Progenitor cell of endocrine pancreas (in vitro differentiated cells): ENCODE measurements at regions not wholly inside any gene's neighbourhood (a gene's known extent, or its start where the extent isn't known, plus 50 kb on each side); places are given as distances from the start of the nearest gene placed in this dataset.

Experiments used
- DNase-seq: peaks from one replicate; pipeline ENCODE4 v3.0.0; 2021; ENCODE audit warnings: low spot score; ENCODE audit not compliant: unreplicated experiment
- H3K27ac Mint-ChIP-seq: 2 replicates; pipeline ENCODE4 v1.8.0; 2021; ENCODE audit warnings: mild to moderate bottlenecking, moderate library complexity, mixed read lengths
- H3K27me3 Mint-ChIP-seq: 2 replicates; pipeline ENCODE4 v1.8.0; 2021; ENCODE audit warnings: mixed read lengths
- H3K36me3 Mint-ChIP-seq: 2 replicates; pipeline ENCODE4 v1.8.0; 2022; ENCODE audit warnings: mixed read lengths; ENCODE audit not compliant: insufficient read depth
- H3K4me1 Mint-ChIP-seq: 2 replicates; pipeline ENCODE4 v1.8.0; 2021; ENCODE audit warnings: low read depth, mixed read lengths
- H3K4me3 Mint-ChIP-seq: 2 replicates; pipeline ENCODE4 v1.8.0; 2021; ENCODE audit warnings: low read depth, mild to moderate bottlenecking, moderate library complexity, mixed read lengths
- H3K9me3 Mint-ChIP-seq: 2 replicates; pipeline ENCODE4 v1.8.0; 2021; ENCODE audit warnings: low read depth, mixed read lengths
- CTCF ChIP-seq: fragments of 200-600 bp; sonication (generic); IDR thresholded peaks from one replicate; pipeline ENCODE4 v1.5.0; 2021; ENCODE audit warnings: antibody characterized with exemption, mild to moderate bottlenecking; ENCODE audit not compliant: unreplicated experiment

GRCh38 chr12:20211981-20212421, 156.3 kb upstream of the PDE3A start:
- TF ChIP-seq CTCF, result no peak
- Mint-ChIP-seq H3K4me3 (no peak overlapping the region), H3K36me3 (peaks cover 7% of the 10 kb centered on the region), H3K4me1 (peaks cover 16% of the 10 kb centered on the region), H3K27ac (no peak overlapping the region), H3K27me3 (no peaks in the 10 kb centered on the region), H3K9me3 (peaks cover 14% of the 10 kb centered on the region)
- no peak for DNase-seq

GRCh38 chr12:20212658-20213555, 155.4 kb upstream of the PDE3A start:
- H3K9me3 Mint-ChIP-seq, result peaks cover 18% of the 10 kb centered on the region
- H3K4me3 Mint-ChIP-seq, result no peak overlapping the region
- TF ChIP-seq CTCF, result no peak
- no peaks in the 10 kb centered on the region for H3K27me3 Mint-ChIP-seq
- DNase-seq, result no peak
- peaks cover 7% of the 10 kb centered on the region for H3K36me3 Mint-ChIP-seq
- peaks cover 16% of the 10 kb centered on the region for H3K4me1 Mint-ChIP-seq
- peak overlapping the region; percentile 76 for H3K27ac Mint-ChIP-seq

- no peak overlapping the region for H3K4me3 Mint-ChIP-seq
- no peak for DNase-seq
- peaks cover 27% of the 10 kb centered on the region for H3K9me3 Mint-ChIP-seq
- H3K27me3 Mint-ChIP-seq, result no peaks in the 10 kb centered on the region
- no peak overlapping the region for H3K27ac Mint-ChIP-seq
- peaks cover 16% of the 10 kb centered on the region for H3K4me1 Mint-ChIP-seq
- TF ChIP-seq CTCF, result no peak
- peaks cover 7% of the 10 kb centered on the region for H3K36me3 Mint-ChIP-seq
Observed at GRCh38 chr12:20213723-20214625, 154.4 kb upstream of the PDE3A start.

- peaks cover 22% of the 10 kb centered on the region for H3K36me3 Mint-ChIP-seq
- no peak for TF ChIP-seq CTCF
- H3K27ac Mint-ChIP-seq, result no peak overlapping the region
- no peaks in the 10 kb centered on the region for H3K27me3 Mint-ChIP-seq
- H3K4me1 Mint-ChIP-seq, result peaks cover 2% of the 10 kb centered on the region
- H3K4me3 Mint-ChIP-seq, result no peak overlapping the region
- DNase-seq, result no peak
- peaks cover 71% of the 10 kb centered on the region for H3K9me3 Mint-ChIP-seq
Observed at GRCh38 chr12:20220339-20220738, 148.0 kb upstream of the PDE3A start.
